NCI-H510A treated with DMSO at 0.1 percent for 48 hours (cell line): ENCODE measurements at regions not wholly inside any gene's neighbourhood (a gene's known extent, or its start where the extent isn't known, plus 50 kb on each side); places are given as distances from the start of the nearest gene placed in this dataset.
"Not testable (repeated sequence)": the region's sequence is repeated elsewhere in the genome, so short reads cannot be mapped to it uniquely, and the experiment has no call there.

Experiments used
- DNase-seq: peaks from one replicate; lab custom pipeline; 2025; lab: John Stamatoyannopoulos, UW

GRCh38 chr10:22158426-22158825 lies 59.4 kb downstream of the EBLN1 start:
- DNase-seq, result no peak

- DNase-seq, result no peak
Observed at GRCh38 chr10:22156750-22157149, 61.1 kb downstream of the EBLN1 start.

GRCh38 chr10:22152403-22152802 lies 65.4 kb downstream of the EBLN1 start:
- DNase-seq, result no peak

- no peak for DNase-seq
Observed at GRCh38 chr10:22150842-22151241, 67.0 kb downstream of the EBLN1 start.

- no peak for DNase-seq
Observed at GRCh38 chr10:22148961-22149360, 68.9 kb downstream of the EBLN1 start.

- not testable (repeated sequence) for DNase-seq
Observed at GRCh38 chr10:22145873-22146272, 71.9 kb downstream of the EBLN1 start.

- DNase-seq, result no peak
Observed at GRCh38 chr10:22137542-22137941, 80.3 kb downstream of the EBLN1 start.

GRCh38 chr10:22135591-22135990 lies 82.2 kb downstream of the EBLN1 start:
- DNase-seq, result no peak

- DNase-seq, result peak; percentile 1
Observed at GRCh38 chr10:22133749-22134624, 83.8 kb downstream of the EBLN1 start.

GRCh38 chr10:22130824-22131223 lies 87.0 kb downstream of the EBLN1 start:
- DNase-seq, result not testable (repeated sequence)

GRCh38 chr10:22129612-22130011 lies 88.2 kb downstream of the EBLN1 start:
- not testable (repeated sequence) for DNase-seq

GRCh38 chr10:22121181-22121580 lies 96.6 kb downstream of the EBLN1 start:
- DNase-seq, result not testable (repeated sequence)

- not testable (repeated sequence) for DNase-seq
Observed at GRCh38 chr10:22120072-22120471, 97.7 kb downstream of the EBLN1 start.

GRCh38 chr10:22119575-22119974 lies 98.2 kb downstream of the EBLN1 start:
- DNase-seq, result not testable (repeated sequence)

- DNase-seq, result no peak
Observed at GRCh38 chr10:22111705-22112104, 106.1 kb downstream of the EBLN1 start.

GRCh38 chr10:22111260-22111659 lies 106.6 kb downstream of the EBLN1 start:
- no peak for DNase-seq

- DNase-seq, result no peak
Observed at GRCh38 chr10:22110761-22111160, 107.1 kb downstream of the EBLN1 start.

GRCh38 chr10:22105270-22105669 lies 101.7 kb upstream of the DNAJC1 start:
- no peak for DNase-seq

- no peak for DNase-seq
Observed at GRCh38 chr10:22103701-22104470, 100.4 kb upstream of the DNAJC1 start.

GRCh38 chr10:22097696-22098095 lies 94.2 kb upstream of the DNAJC1 start:
- DNase-seq, result no peak

- DNase-seq, result not testable (repeated sequence)
Observed at GRCh38 chr10:22091260-22091659, 87.7 kb upstream of the DNAJC1 start.

- DNase-seq, result no peak
Observed at GRCh38 chr10:22087402-22087738, 83.8 kb upstream of the DNAJC1 start.

- DNase-seq, result peak; percentile 54
Observed at GRCh38 chr10:22086730-22087401, 83.3 kb upstream of the DNAJC1 start.
